ENCODE measurements at regions not wholly inside any gene's neighbourhood (a gene's known extent, or its start where the extent isn't known, plus 50 kb on each side); places are given as distances from the start of the nearest gene placed in this dataset.

DNA sequence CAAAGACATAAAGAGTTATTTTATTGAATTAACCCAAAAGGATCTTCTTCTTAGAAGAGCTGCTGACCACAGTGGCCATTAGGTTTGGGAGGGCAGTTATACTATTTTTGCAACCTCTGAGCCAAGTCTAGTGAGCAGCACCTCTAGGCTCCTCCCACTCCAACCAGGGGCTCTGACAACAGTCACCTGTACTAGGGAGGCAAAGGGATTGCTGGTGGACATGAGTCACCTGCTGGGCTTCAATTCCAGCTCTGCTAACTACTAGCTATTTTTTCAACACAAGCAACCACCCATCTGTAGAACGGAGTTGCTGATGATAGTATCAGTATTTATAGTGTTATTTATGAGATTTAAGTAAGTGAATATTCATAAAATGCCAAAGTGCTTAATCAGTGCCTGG is 166.0 kb downstream of the KLHL28 start:
- Histone ChIP-seq H3K4me1 (no peaks in the 10 kb centered on the region), H3K36me3 (no peaks in the 10 kb centered on the region), H3K4me2 (no peak overlapping the region), H3K9me3 (replicated peaks in 1 of 11) (peaks cover 0 to 17% (median 4%) of the 10 kb centered on the region in 11 experiments; a peak in 10 of 22 replicates), H3K9ac (no peak overlapping the region), H3K27me3 (no peaks in the 10 kb centered on the region), H4K20me1 (no peaks in the 10 kb centered on the region), H3K4me3 (no peak overlapping the region), H3K27ac (no peak overlapping the region)
- no peak for TF ChIP-seq Cebpa-rat (IDR thresholded peaks at IDR 0.05)

DNA sequence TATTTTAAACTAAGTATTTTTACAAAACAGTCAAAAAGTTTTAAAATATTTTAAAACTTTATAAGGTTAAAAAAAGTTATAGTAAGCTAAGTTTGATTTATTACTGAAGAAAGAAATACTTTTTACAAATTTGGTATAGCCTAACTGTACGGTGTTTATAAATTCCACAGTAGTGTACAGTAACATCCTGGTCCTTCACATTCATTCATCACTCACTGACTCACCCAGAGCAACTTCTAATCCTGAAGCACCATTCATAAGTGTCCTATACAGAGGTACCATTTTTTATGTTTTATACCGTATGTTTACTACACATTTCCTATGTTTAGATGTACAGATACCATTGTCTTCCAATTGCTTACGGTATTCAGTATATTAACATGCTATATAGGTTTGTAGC is 170.0 kb downstream of the KLHL28 start:
- Histone ChIP-seq H4K20me1 (no peaks in the 10 kb centered on the region), H3K9me3 (replicated peaks in 1 of 11) (no peaks in the 10 kb centered on the region), H3K4me1 (no peaks in the 10 kb centered on the region), H3K4me2 (no peak overlapping the region), H3K9ac (no peak overlapping the region), H3K27me3 (no peaks in the 10 kb centered on the region), H3K27ac (no peak overlapping the region), H3K36me3 (no peaks in the 10 kb centered on the region), H3K4me3 (no peak overlapping the region)
- TF ChIP-seq Cebpa-rat (IDR thresholded peaks at IDR 0.05) = no peak

DNA sequence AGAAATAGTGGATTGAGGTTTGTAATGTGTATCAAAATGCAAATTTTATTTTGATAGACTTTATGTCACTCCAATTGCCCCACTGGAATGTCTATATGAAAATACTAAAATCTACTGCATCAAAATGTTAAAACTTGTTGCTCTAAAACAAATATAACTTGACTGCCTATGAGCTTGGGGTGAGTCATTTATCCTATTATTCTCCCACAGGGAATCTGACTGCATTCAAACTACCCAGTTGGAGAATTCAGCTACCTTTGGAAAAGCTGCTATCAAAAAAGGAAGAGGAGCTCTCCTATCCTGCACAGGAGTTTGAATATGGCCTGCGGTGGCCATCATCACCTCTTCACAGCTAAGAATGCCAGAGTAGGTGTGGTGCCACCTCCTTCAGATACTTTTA is 173.1 kb downstream of the KLHL28 start:
- no peaks in the 10 kb centered on the region for H3K4me1 ChIP-seq
- H3K4me3 ChIP-seq = no peak overlapping the region
- no peaks in the 10 kb centered on the region for H3K27me3 ChIP-seq
- H3K36me3 ChIP-seq = no peaks in the 10 kb centered on the region
- TF ChIP-seq Cebpa-rat (IDR thresholded peaks at IDR 0.05) = no peak
- no peak overlapping the region for H3K4me2 ChIP-seq
- no peak overlapping the region for H3K27ac ChIP-seq
- H3K9me3 ChIP-seq (replicated peaks in 1 of 11) = no peaks in the 10 kb centered on the region
- H4K20me1 ChIP-seq = no peaks in the 10 kb centered on the region
- no peak overlapping the region for H3K9ac ChIP-seq

DNA sequence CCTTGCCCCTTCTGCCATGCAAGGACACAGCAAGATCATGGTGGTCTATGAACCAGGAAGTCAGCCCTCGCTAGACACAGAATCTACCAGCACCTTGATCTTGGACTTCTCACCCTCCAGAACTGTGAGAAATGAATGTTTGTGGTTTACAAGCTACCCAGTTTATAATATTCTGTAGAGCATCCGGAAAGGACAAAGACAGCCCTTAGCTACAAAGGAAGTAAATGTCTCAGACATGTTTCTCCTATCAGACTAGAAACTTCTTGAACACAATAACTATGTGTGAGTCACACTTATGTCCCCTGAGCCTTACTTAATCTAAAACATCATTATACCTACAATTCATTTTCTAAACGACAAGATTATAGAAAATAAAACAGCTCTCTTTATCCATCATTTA is 176.7 kb downstream of the KLHL28 start:
- no peak overlapping the region for H3K9ac ChIP-seq
- no peaks in the 10 kb centered on the region for H3K9me3 ChIP-seq (replicated peaks in 1 of 11)
- H3K4me1 ChIP-seq = no peaks in the 10 kb centered on the region
- no peak overlapping the region for H3K4me2 ChIP-seq
- H3K27ac ChIP-seq = no peak overlapping the region
- TF ChIP-seq Cebpa-rat (IDR thresholded peaks at IDR 0.05) = no peak
- H3K36me3 ChIP-seq = no peaks in the 10 kb centered on the region
- H3K4me3 ChIP-seq = no peak overlapping the region
- H4K20me1 ChIP-seq = no peaks in the 10 kb centered on the region
- H3K27me3 ChIP-seq = no peaks in the 10 kb centered on the region

DNA sequence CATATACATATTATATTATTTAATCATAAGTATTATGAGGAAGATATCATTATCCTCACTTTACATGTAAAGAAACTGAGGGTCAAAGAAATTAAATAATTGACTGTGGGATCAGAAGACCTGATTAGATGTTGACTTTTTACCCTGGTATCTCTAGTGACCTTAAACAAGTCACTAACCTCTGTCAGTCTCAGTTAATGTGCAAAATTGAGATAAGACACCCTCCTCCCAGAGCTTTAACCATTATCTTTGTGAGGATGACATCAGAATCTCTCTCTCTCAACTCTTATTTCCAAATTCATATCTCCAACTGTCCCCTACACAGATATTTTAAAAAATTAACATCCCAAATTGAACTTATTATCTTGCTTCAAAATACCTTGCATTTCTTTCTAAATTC is 177.8 kb downstream of the KLHL28 start:
- no peak overlapping the region for H3K4me2 ChIP-seq
- H3K27me3 ChIP-seq = no peaks in the 10 kb centered on the region
- no peak overlapping the region for H3K27ac ChIP-seq
- H3K36me3 ChIP-seq = no peaks in the 10 kb centered on the region
- no peak overlapping the region for H3K9ac ChIP-seq
- no peaks in the 10 kb centered on the region for H4K20me1 ChIP-seq
- no peak for TF ChIP-seq Cebpa-rat (IDR thresholded peaks at IDR 0.05)
- H3K4me3 ChIP-seq = no peak overlapping the region
- H3K4me1 ChIP-seq = no peaks in the 10 kb centered on the region
- H3K9me3 ChIP-seq (replicated peaks in 1 of 11) = no peaks in the 10 kb centered on the region

DNA sequence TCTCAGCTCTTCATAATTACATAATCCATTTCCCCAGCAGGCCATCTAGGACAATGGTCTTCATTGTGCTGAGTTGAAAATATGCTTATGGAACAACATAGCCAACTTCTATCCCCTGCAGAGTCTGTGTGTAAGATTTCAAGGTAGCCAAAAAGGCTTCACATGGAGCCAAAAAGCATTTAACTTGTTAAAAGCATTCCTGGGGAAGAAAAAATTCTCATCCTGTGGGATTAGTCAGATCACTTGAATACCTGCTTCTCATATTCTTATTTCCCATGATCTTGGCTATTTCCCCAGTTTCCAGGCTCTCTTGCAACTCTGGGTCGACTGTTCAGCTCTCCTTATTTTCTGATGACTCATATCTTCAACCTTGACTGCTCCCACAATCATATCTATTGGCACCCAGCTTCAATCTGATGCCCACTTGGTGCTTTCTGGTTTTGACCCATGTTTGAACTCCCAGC is 178.9 kb downstream of the KLHL28 start:
- Histone ChIP-seq H3K36me3 (no peaks in the 10 kb centered on the region), H3K9ac (no peak overlapping the region), H3K9me3 (replicated peaks in 1 of 11) (no peaks in the 10 kb centered on the region), H3K27me3 (no peaks in the 10 kb centered on the region), H3K4me2 (no peak overlapping the region), H3K4me1 (no peaks in the 10 kb centered on the region), H3K27ac (no peak overlapping the region), H3K4me3 (no peak overlapping the region), H4K20me1 (no peaks in the 10 kb centered on the region)
- no peak for TF ChIP-seq Cebpa-rat (IDR thresholded peaks at IDR 0.05)

DNA sequence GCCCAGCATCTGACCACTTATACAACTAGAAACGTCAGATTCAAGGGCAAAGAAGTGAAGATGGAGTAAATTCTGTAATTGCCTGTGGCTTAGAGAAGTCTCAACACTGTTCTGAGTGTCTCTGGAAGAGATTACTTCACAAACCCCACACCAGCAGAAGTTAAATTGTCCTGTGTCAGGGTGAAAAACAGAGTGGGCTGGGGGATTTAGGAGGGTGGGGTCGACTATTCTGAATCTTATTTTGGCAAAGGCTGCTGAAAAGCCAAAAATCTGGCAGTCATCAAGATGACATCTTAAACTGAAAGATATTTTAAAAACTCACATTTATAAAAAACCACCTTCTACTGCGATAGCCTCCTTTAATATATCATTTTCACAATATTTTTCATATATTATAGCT is 180.8 kb downstream of the KLHL28 start:
- Histone ChIP-seq H4K20me1 (no peaks in the 10 kb centered on the region), H3K36me3 (no peaks in the 10 kb centered on the region), H3K27me3 (no peaks in the 10 kb centered on the region), H3K27ac (no peak overlapping the region), H3K9me3 (replicated peaks in 1 of 11) (no peaks in the 10 kb centered on the region), H3K4me1 (no peaks in the 10 kb centered on the region), H3K4me3 (no peak overlapping the region), H3K9ac (no peak overlapping the region), H3K4me2 (no peak overlapping the region)
- TF ChIP-seq Cebpa-rat (IDR thresholded peaks at IDR 0.05) = no peak

DNA sequence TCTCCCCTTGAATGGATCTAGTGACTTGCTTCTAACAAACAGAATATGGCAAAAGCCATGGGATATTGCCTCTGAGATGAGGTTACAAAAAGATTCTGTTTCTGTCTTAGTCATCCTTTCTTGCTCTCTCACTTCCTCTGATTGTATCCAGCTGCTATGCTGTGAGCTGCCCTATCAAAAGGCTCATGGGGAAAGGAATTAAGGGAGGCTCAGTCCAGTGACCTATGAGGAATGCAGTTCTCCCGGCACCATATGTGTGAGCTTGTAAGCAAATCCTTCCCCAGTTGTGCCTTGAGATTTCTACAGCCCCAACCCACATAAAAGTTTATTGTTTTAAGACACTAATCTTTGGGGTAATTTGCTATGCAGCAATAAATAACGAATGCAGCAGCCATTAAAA is 183.1 kb downstream of the KLHL28 start:
- H3K4me1 ChIP-seq = no peaks in the 10 kb centered on the region
- TF ChIP-seq Cebpa-rat (IDR thresholded peaks at IDR 0.05) = no peak
- H3K36me3 ChIP-seq = no peaks in the 10 kb centered on the region
- H3K4me2 ChIP-seq = no peak overlapping the region
- no peak overlapping the region for H3K4me3 ChIP-seq
- no peak overlapping the region for H3K9ac ChIP-seq
- H3K9me3 ChIP-seq (replicated peaks in 1 of 11) = no peaks in the 10 kb centered on the region
- no peaks in the 10 kb centered on the region for H4K20me1 ChIP-seq
- H3K27me3 ChIP-seq = no peaks in the 10 kb centered on the region
- H3K27ac ChIP-seq = no peak overlapping the region

DNA sequence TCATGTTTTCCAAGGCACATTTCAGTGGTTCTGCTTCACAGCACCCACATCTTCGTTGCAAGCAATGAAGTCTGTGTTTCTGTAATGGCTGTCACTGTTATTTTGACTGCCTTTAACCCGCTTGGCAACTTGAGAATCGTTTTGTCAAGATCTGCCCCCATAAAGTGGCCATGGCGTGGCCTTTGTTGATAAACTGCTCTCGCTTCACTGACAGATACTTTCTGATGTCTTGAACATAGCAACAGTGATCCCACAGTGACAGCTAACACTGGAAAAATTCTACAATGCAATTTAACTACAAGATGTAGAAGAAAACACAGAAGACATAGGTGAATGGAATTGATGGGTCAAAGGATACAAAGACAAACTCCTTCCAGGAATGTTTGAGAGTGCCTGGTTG is 184.2 kb downstream of the KLHL28 start:
- Histone ChIP-seq H3K4me2 (no peak overlapping the region), H3K27ac (no peak overlapping the region), H3K27me3 (no peaks in the 10 kb centered on the region), H3K9ac (no peak overlapping the region), H3K9me3 (replicated peaks in 1 of 11) (no peaks in the 10 kb centered on the region), H3K36me3 (no peaks in the 10 kb centered on the region), H4K20me1 (no peaks in the 10 kb centered on the region), H3K4me1 (no peaks in the 10 kb centered on the region), H3K4me3 (no peak overlapping the region)
- TF ChIP-seq Cebpa-rat (IDR thresholded peaks at IDR 0.05) = no peak

DNA sequence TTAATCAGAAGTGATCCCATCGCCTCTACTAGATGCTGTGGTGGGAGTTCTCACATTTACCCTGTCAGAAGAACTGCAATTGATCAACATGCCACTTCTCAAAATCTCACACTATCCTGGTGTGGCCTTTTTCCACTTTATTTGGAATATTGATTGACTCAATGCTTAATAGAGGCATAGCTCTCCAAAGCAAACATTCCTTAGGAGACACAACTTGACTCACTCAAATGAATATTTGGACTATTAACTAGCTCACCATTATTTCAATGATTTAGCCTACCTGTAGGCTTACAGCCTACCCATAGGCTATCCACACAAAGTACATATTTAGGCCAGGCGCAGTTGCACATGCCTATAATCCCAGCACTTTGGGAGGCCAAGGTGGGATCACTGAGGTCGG is 186.5 kb downstream of the KLHL28 start:
- Histone ChIP-seq H3K9ac (no peak overlapping the region), H3K36me3 (no peaks in the 10 kb centered on the region), H3K4me2 (no peak overlapping the region), H3K27ac (no peak overlapping the region), H3K9me3 (replicated peaks in 1 of 11) (no peaks in the 10 kb centered on the region), H4K20me1 (no peaks in the 10 kb centered on the region), H3K27me3 (no peaks in the 10 kb centered on the region), H3K4me1 (no peaks in the 10 kb centered on the region), H3K4me3 (no peak overlapping the region)
- no peak for TF ChIP-seq Cebpa-rat (IDR thresholded peaks at IDR 0.05)

DNA sequence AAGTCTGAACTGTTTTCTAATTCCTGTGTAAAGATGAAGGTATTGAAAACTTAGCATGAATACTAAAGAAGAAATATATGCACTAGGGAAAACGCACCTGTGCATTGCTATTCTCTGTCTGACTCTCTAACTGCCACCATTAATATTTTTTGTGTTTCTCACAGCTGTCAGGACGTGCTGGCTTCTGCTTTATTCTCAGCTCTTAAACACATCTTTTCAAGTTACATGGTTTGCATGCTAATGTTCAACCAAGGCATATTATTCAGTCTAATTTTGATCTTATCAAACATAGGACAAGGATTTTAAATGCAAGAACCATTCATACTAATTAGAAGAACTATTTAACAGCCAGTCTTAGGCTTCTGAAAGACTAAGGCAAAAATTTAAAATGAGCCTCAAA is 187.4 kb downstream of the KLHL28 start:
- TF ChIP-seq Cebpa-rat (IDR thresholded peaks at IDR 0.05) = no peak
- Histone ChIP-seq H3K4me2 (no peak overlapping the region), H3K27me3 (no peaks in the 10 kb centered on the region), H3K4me3 (no peak overlapping the region), H3K36me3 (no peaks in the 10 kb centered on the region), H3K9ac (no peak overlapping the region), H3K9me3 (replicated peaks in 1 of 11) (no peaks in the 10 kb centered on the region), H3K4me1 (no peaks in the 10 kb centered on the region), H4K20me1 (no peaks in the 10 kb centered on the region), H3K27ac (no peak overlapping the region)

Data from BLaER1 treated with 17β-estradiol and CSF1 and Interleukin-3, amounts not matched to agents 10 nM and 100 nM (cell line).